ENCODE measurements at regions not wholly inside any gene's neighbourhood (a gene's known extent, or its start where the extent isn't known, plus 50 kb on each side); places are given as distances from the start of the nearest gene placed in this dataset.

DNA sequence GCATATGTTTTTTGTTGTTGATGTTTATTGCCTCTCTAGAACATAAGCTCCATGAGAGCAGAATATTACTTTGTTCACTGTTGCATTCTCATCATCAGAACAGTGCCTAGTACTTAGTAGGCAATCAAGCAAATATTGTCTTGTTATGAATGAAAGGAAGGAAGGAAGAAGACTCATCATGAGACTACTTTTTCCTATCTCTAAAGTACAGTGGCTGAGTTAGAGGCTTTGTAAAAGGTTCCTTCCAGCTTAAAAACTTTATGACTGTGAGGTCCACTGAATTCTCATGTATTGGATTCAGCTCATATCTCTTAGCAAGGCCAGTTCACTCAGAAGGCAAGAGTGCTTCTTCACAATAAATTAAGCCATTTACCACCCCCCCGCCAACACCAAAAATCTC is 171.8 kb upstream of the NR3C1 start:
- Histone ChIP-seq H2AFZ (ENCODE audit: low read length) (no peak overlapping the region), H3K79me2 (ENCODE audit: low read length) (no peaks in the 10 kb centered on the region), H3F3A (ENCODE audit: insufficient read depth, low read length) (peaks cover 7% of the 10 kb centered on the region), H3K9ac (ENCODE audit: low read length) (no peak overlapping the region), H3K36me3 (replicated peaks; ENCODE audit: insufficient read depth, low read length) (no peaks in the 10 kb centered on the region), H3K27ac (ENCODE audit: low read length) (no peak overlapping the region), H3K4me2 (ENCODE audit: low read depth, low read length) (no peak overlapping the region), H3K9me3 (replicated peaks; ENCODE audit: insufficient read depth, low read length) (no peaks in the 10 kb centered on the region), H4K20me1 (ENCODE audit: insufficient read depth, low read length) (no peaks in the 10 kb centered on the region), H3K9me2 (replicated peaks; ENCODE audit: insufficient read depth, low read length) (no peaks in the 10 kb centered on the region), H3K4me1 (ENCODE audit: low read length) (peaks cover 20% of the 10 kb centered on the region), H3K27me3 (replicated peaks; ENCODE audit: insufficient read depth, low read length) (no peaks in the 10 kb centered on the region), H3K4me3 (ENCODE audit: low read length) (no peak overlapping the region)
- no peak for DNase-seq
- TF ChIP-seq EZH2phosphoT487 (IDR thresholded peaks at IDR 0.05; ENCODE audit: low read length) (no peak), EZH2 (optimal IDR thresholded peaks at IDR 0.05; ENCODE audit: low read depth, low read length) (no peak)
- TF ChIP-seq, protein P1, sequence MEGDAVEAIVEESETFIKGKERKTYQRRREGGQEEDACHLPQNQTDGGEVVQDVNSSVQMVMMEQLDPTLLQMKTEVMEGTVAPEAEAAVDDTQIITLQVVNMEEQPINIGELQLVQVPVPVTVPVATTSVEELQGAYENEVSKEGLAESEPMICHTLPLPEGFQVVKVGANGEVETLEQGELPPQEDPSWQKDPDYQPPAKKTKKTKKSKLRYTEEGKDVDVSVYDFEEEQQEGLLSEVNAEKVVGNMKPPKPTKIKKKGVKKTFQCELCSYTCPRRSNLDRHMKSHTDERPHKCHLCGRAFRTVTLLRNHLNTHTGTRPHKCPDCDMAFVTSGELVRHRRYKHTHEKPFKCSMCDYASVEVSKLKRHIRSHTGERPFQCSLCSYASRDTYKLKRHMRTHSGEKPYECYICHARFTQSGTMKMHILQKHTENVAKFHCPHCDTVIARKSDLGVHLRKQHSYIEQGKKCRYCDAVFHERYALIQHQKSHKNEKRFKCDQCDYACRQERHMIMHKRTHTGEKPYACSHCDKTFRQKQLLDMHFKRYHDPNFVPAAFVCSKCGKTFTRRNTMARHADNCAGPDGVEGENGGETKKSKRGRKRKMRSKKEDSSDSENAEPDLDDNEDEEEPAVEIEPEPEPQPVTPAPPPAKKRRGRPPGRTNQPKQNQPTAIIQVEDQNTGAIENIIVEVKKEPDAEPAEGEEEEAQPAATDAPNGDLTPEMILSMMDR (IDR thresholded peaks at IDR 0.05; ENCODE audit: low read length), result no peak

DNA sequence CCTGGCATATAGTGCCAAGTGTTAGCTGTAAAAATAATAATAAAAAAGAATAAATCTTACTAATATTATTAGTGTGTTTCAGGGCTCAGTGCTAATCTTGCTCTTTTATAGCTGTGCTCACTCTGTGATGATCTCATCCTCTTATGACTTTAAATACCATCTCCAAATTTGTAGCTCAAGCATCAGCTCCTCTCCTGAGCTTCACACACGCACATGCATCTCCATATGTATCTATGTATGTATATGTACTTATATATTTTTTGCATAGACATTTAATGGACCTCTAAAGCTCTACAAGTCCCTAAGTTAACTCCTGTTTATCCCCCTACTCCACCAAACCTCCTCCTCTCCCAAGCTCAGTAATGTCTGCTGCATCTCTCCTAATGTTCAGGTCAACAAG is 170.8 kb upstream of the NR3C1 start:
- H3K27ac ChIP-seq (ENCODE audit: low read length), result peak overlapping the region; percentile 79; the same call in 1 of the 2 replicates

DNA sequence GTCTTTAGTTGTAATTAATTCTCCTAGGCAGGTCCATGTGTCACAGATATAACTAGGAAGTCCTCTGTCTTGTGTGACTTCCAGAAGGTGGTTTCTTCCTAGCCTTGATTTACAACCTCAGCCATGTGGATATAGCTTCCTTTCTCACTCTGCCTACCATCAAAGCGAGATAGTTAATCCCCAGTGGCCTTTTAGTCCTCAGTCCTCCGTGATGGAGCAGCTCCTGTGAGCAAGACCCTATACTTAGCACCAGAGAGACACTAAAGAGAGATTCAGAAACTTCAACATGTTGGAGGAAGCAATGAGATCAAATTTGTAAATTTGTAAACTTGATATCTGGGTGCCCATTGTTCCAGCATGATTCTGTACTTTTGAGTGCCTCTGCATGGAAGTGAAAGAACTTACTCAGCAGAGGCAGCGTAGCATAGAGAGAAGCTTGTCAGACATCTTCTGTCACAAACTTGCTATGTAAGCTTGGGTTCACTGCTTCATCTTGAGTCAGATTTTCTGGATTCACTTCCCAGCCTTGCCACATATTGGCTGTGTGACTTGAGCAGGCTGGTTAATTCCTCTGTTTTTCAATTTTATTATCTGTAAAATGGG is 170.2 kb upstream of the NR3C1 start:
- H3K9me3 ChIP-seq (replicated peaks; ENCODE audit: insufficient read depth, low read length), result no peaks in the 10 kb centered on the region
- H3K79me2 ChIP-seq (ENCODE audit: low read length), result no peaks in the 10 kb centered on the region
- no peaks in the 10 kb centered on the region for H3K36me3 ChIP-seq (replicated peaks; ENCODE audit: insufficient read depth, low read length)
- H2AFZ ChIP-seq (ENCODE audit: low read length), result peak overlapping the region; percentile 85
- H3K4me3 ChIP-seq (ENCODE audit: low read length), result peak overlapping the region; percentile 24; the same call in 1 of the 2 replicates
- TF ChIP-seq, protein P1 (IDR thresholded peaks at IDR 0.05; ENCODE audit: low read length), result no peak
- TF ChIP-seq EZH2 (optimal IDR thresholded peaks at IDR 0.05; ENCODE audit: low read depth, low read length) (no peak), EZH2phosphoT487 (IDR thresholded peaks at IDR 0.05; ENCODE audit: low read length) (no peak)
- peak; percentile 77 for DNase-seq
- H3K27me3 ChIP-seq (replicated peaks; ENCODE audit: insufficient read depth, low read length), result no peaks in the 10 kb centered on the region
- no peaks in the 10 kb centered on the region for H4K20me1 ChIP-seq (ENCODE audit: insufficient read depth, low read length)
- H3K9me2 ChIP-seq (replicated peaks; ENCODE audit: insufficient read depth, low read length), result no peaks in the 10 kb centered on the region
- H3K9ac ChIP-seq (ENCODE audit: low read length), result peak overlapping the region; percentile 32
- peaks cover 20% of the 10 kb centered on the region for H3K4me1 ChIP-seq (ENCODE audit: low read length)
- H3F3A ChIP-seq (ENCODE audit: insufficient read depth, low read length), result peaks cover 7% of the 10 kb centered on the region
- peak overlapping the region; percentile 79 for H3K27ac ChIP-seq (ENCODE audit: low read length)
- peak overlapping the region; percentile 68 for H3K4me2 ChIP-seq (ENCODE audit: low read depth, low read length)

More for the DNA sequence above, 170.8 kb upstream of the NR3C1 start:
- peaks cover 7% of the 10 kb centered on the region for H3F3A ChIP-seq (ENCODE audit: insufficient read depth, low read length)
- peak overlapping the region; percentile 68 for H3K4me2 ChIP-seq (ENCODE audit: low read depth, low read length)
- H3K4me3 ChIP-seq (ENCODE audit: low read length), result no peak overlapping the region
- H3K4me1 ChIP-seq (ENCODE audit: low read length), result peaks cover 20% of the 10 kb centered on the region
- DNase-seq, result no peak
- no peaks in the 10 kb centered on the region for H3K27me3 ChIP-seq (replicated peaks; ENCODE audit: insufficient read depth, low read length)
- peak overlapping the region; percentile 85; the same call in 1 of the 2 replicates for H2AFZ ChIP-seq (ENCODE audit: low read length)
- H3K79me2 ChIP-seq (ENCODE audit: low read length), result no peaks in the 10 kb centered on the region
- H3K9me2 ChIP-seq (replicated peaks; ENCODE audit: insufficient read depth, low read length), result no peaks in the 10 kb centered on the region
- H3K9me3 ChIP-seq (replicated peaks; ENCODE audit: insufficient read depth, low read length), result no peaks in the 10 kb centered on the region
- peak overlapping the region; percentile 32 for H3K9ac ChIP-seq (ENCODE audit: low read length)
- no peaks in the 10 kb centered on the region for H3K36me3 ChIP-seq (replicated peaks; ENCODE audit: insufficient read depth, low read length)
- no peak for TF ChIP-seq EZH2phosphoT487 (IDR thresholded peaks at IDR 0.05; ENCODE audit: low read length)
- no peak for TF ChIP-seq EZH2 (optimal IDR thresholded peaks at IDR 0.05; ENCODE audit: low read depth, low read length)
- TF ChIP-seq, protein P1 (IDR thresholded peaks at IDR 0.05; ENCODE audit: low read length), result no peak
- no peaks in the 10 kb centered on the region for H4K20me1 ChIP-seq (ENCODE audit: insufficient read depth, low read length)

All from MM.1S (cell line).